ENCODE measurements at regions not wholly inside any gene's neighbourhood (a gene's known extent, or its start where the extent isn't known, plus 50 kb on each side); places are given as distances from the start of the nearest gene placed in this dataset.

DNA sequence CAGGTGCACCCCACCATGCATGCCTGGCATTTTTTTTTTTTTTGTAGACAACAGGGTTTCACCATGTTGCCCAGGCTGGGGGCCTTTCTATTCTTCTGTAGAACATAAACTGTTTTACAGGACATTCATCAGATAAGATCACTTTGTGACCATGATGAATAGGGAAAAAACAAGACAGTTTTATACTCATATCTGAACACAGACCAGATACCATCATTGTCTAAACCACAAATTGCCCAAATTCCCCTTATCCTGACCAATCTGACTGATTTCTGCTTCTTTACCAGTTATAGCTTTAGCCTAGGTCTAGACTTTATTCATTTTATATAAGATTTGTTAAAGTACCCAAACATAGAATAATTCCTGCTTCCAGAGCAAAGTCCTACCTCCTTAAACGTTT, 1699.3 kb upstream of the TMEFF2 start:
- 51% methylated on average over 1 of the region's 1 CpG for WGBS
- no peaks in the 10 kb centered on the region for H3K4me1 ChIP-seq (ENCODE audit: control insufficient read depth, insufficient read depth, low read length)
- no peaks in the 10 kb centered on the region for H3K9me3 ChIP-seq (ENCODE audit: control insufficient read depth, low read length)
- intact Hi-C loops (cut with DNase I) = no loop called here
- no peak for DNase-seq
- H3K27ac ChIP-seq (ENCODE audit: low read length) = no peak overlapping the region
- no peak overlapping the region for H3K4me3 ChIP-seq (ENCODE audit: low read length)
- H3K27me3 ChIP-seq (ENCODE audit: control insufficient read depth, insufficient read depth) = no peaks in the 10 kb centered on the region
- ATAC-seq = no peak

DNA sequence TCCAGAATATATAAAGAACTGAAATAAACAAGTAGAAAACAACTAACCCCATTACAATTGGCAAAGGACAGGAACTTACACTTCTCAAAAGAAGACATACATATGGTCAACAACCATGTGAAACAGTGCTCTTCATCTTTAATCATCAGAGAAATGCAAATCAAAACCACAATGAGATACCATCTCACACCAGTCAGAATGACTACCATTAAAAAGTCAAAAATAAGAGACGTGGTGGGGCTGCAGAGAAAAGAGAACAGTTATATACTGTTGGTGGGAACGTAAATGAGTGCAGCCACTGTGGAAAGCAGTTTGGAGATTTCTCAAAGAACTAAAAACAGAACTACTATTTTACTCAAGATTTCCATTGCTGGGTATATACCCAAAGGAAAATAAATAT, 1696.3 kb upstream of the TMEFF2 start:
- DNase-seq (no peak), ATAC-seq (no peak)

DNA sequence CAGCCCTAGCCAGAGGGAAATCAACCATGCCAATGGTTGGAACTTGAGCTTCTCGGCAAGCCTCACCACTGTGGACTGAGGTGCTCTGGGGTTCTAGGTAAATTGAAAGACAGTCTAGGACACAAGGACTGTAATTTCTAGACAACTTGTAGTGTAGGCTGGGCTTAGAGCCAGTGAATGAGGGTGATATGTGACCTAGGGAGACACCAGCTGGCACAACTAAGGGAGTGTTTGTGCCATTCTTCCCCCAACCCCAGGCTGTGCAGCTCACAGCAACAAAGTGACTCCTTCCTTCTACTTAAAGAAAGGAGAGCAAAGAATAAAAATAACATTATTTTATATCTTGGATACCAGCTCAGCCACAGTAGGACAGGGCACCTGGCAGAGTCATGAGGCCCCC, 1690.7 kb upstream of the TMEFF2 start:
- no peaks in the 10 kb centered on the region for H3K9me3 ChIP-seq (ENCODE audit: control insufficient read depth, low read length)
- no peak overlapping the region for H3K27ac ChIP-seq (ENCODE audit: low read length)
- ATAC-seq (no peak), DNase-seq (no peak)
- no peaks in the 10 kb centered on the region for H3K27me3 ChIP-seq (ENCODE audit: control insufficient read depth, insufficient read depth)
- intact Hi-C loops (cut with DNase I) = no loop called here
- H3K4me1 ChIP-seq (ENCODE audit: control insufficient read depth, insufficient read depth, low read length) = no peaks in the 10 kb centered on the region
- 96% methylated on average over 1 of the region's 1 CpG for WGBS
- no peak overlapping the region for H3K4me3 ChIP-seq (ENCODE audit: low read length)

More for the DNA sequence above, 1696.3 kb upstream of the TMEFF2 start:
- no peak overlapping the region for H3K4me3 ChIP-seq (ENCODE audit: low read length)
- H3K9me3 ChIP-seq (ENCODE audit: control insufficient read depth, low read length) = no peaks in the 10 kb centered on the region
- no peaks in the 10 kb centered on the region for H3K4me1 ChIP-seq (ENCODE audit: control insufficient read depth, insufficient read depth, low read length)
- intact Hi-C loops (cut with DNase I) = no loop called here
- 72% methylated on average over 2 of the region's 2 CpGs for WGBS
- no peak overlapping the region for H3K27ac ChIP-seq (ENCODE audit: low read length)
- no peaks in the 10 kb centered on the region for H3K27me3 ChIP-seq (ENCODE audit: control insufficient read depth, insufficient read depth)

- H3K4me3 ChIP-seq (ENCODE audit: low read length) = no peak overlapping the region
- H3K4me1 ChIP-seq (ENCODE audit: control insufficient read depth, insufficient read depth, low read length) = no peaks in the 10 kb centered on the region
- intact Hi-C loops (cut with DNase I) = no loop called here
- H3K27ac ChIP-seq (ENCODE audit: low read length) = no peak overlapping the region
- ATAC-seq (no peak), DNase-seq (no peak)
- H3K27me3 ChIP-seq (ENCODE audit: control insufficient read depth, insufficient read depth) = no peaks in the 10 kb centered on the region
- no peaks in the 10 kb centered on the region for H3K9me3 ChIP-seq (ENCODE audit: control insufficient read depth, low read length)
Observed at GRCh38 chr2:193883820-193884219, 1689.1 kb upstream of the TMEFF2 start.

DNA sequence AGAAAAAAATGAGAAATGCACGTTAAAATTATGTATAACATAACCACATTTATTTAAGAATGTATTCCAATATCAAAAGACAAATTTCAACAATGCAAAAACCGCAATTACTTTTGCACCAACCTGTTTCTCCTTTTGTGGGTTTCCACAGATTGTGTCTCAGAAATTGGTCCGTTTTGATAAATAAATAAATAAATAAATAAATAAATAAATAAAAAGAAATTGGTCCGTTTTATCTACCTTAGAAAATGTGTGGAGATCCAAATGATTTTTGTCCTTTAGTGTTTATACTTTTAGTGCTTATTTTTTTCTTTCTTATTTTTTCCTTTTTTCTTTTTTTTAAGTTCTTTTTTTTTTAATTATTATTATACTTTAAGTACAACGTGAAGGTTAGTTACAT, 1682.2 kb upstream of the TMEFF2 start:
- Histone ChIP-seq H3K4me3 (ENCODE audit: low read length) (no peak overlapping the region), H3K4me1 (ENCODE audit: control insufficient read depth, insufficient read depth, low read length) (no peaks in the 10 kb centered on the region), H3K27me3 (ENCODE audit: control insufficient read depth, insufficient read depth) (no peaks in the 10 kb centered on the region), H3K27ac (ENCODE audit: low read length) (no peak overlapping the region), H3K9me3 (ENCODE audit: control insufficient read depth, low read length) (no peaks in the 10 kb centered on the region)
- intact Hi-C loops (cut with DNase I) = no loop called here
- DNase-seq = no peak
- WGBS = 90% methylated on average over 5 of the region's 5 CpGs
- no peak for ATAC-seq

- Histone ChIP-seq H3K4me1 (ENCODE audit: control insufficient read depth, insufficient read depth, low read length) (no peaks in the 10 kb centered on the region), H3K9me3 (ENCODE audit: control insufficient read depth, low read length) (no peaks in the 10 kb centered on the region), H3K27ac (ENCODE audit: low read length) (no peak overlapping the region), H3K27me3 (ENCODE audit: control insufficient read depth, insufficient read depth) (no peaks in the 10 kb centered on the region), H3K4me3 (ENCODE audit: low read length) (no peak overlapping the region)
- intact Hi-C loops (cut with DNase I) = no loop called here
- 32% methylated on average over 4 of the region's 4 CpGs for WGBS
- ATAC-seq (no peak), DNase-seq (no peak)
Observed at GRCh38 chr2:193869564-193869963, 1674.8 kb upstream of the TMEFF2 start.

GRCh38 chr2:193868833-193869232, 1674.1 kb upstream of the TMEFF2 start:
- DNase-seq (peak in 1 of 3 donors; percentile 28), ATAC-seq (no peak)
- Histone ChIP-seq H3K27me3 (ENCODE audit: control insufficient read depth, insufficient read depth) (no peaks in the 10 kb centered on the region), H3K4me3 (ENCODE audit: low read length) (no peak overlapping the region), H3K9me3 (ENCODE audit: control insufficient read depth, low read length) (no peaks in the 10 kb centered on the region), H3K4me1 (ENCODE audit: control insufficient read depth, insufficient read depth, low read length) (no peaks in the 10 kb centered on the region), H3K27ac (ENCODE audit: low read length) (no peak overlapping the region)
- intact Hi-C loops (cut with DNase I) = no loop called here
- WGBS = 80% methylated on average over 9 of the region's 9 CpGs

DNA sequence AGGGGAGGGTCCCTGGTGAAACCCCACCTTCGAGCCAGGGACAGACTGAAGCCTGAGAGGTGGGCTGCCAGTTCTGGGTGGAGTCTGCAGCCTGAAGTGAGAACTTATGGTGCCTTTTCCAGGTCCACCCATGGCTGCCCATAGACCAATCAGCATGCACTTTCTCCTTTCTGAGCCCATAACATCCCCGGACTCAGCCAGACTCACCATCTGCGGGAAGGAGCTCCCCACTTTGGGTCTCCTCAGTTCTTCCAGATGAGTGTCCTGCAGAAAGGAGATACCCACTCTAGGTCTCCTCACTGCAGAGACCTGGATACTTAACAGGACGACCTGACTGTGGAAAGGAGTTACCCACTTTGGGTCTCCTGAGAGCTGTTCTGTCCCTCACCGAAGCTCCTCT, 1673.4 kb upstream of the TMEFF2 start:
- ATAC-seq = no peak

DNA sequence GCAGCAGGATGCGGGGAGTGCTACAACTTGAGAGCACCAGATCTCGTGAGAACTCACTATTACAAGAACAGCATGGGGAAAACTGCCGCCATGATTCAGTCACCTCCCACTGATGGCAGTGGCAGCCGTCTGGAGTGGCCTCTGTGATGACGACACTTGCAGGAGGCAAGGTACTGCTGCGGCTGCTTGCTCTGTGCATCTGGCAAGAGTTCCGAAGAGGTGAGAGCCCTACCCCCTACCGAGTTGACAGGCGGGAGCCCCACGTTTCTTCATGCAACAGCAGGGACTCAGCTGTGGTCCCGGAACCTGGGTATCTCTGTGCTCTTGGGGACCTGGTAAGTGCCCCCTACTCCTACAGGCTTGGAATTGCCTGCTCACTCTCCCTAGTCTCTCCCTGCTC, 1672.7 kb upstream of the TMEFF2 start:
- ATAC-seq = no peak
- Histone ChIP-seq H3K9me3 (ENCODE audit: control insufficient read depth, low read length) (no peaks in the 10 kb centered on the region), H3K4me3 (ENCODE audit: low read length) (no peak overlapping the region), H3K4me1 (ENCODE audit: control insufficient read depth, insufficient read depth, low read length) (no peaks in the 10 kb centered on the region), H3K27ac (ENCODE audit: low read length) (no peak overlapping the region), H3K27me3 (ENCODE audit: control insufficient read depth, insufficient read depth) (no peaks in the 10 kb centered on the region)
- no peak for DNase-seq
- WGBS = 88% methylated on average over 11 of the region's 11 CpGs
- intact Hi-C loops (cut with DNase I) = no loop called here

More for the DNA sequence above, 1673.4 kb upstream of the TMEFF2 start:
- no peaks in the 10 kb centered on the region for H3K27me3 ChIP-seq (ENCODE audit: control insufficient read depth, insufficient read depth)
- WGBS = 78% methylated on average over 5 of the region's 5 CpGs
- H3K4me3 ChIP-seq (ENCODE audit: low read length) = no peak overlapping the region
- H3K27ac ChIP-seq (ENCODE audit: low read length) = no peak overlapping the region
- H3K9me3 ChIP-seq (ENCODE audit: control insufficient read depth, low read length) = no peaks in the 10 kb centered on the region
- no peak for DNase-seq
- H3K4me1 ChIP-seq (ENCODE audit: control insufficient read depth, insufficient read depth, low read length) = no peaks in the 10 kb centered on the region
- intact Hi-C loops (cut with DNase I) = no loop called here

- intact Hi-C loops (cut with DNase I) = no loop called here
- DNase-seq (no peak), ATAC-seq (no peak)
- H3K4me1 ChIP-seq (ENCODE audit: control insufficient read depth, insufficient read depth, low read length) = no peaks in the 10 kb centered on the region
- H3K4me3 ChIP-seq (ENCODE audit: low read length) = no peak overlapping the region
- H3K27ac ChIP-seq (ENCODE audit: low read length) = no peak overlapping the region
- H3K9me3 ChIP-seq (ENCODE audit: control insufficient read depth, low read length) = no peaks in the 10 kb centered on the region
- H3K27me3 ChIP-seq (ENCODE audit: control insufficient read depth, insufficient read depth) = no peaks in the 10 kb centered on the region
Observed at GRCh38 chr2:193861557-193861956, 1666.8 kb upstream of the TMEFF2 start.

GRCh38 chr2:193847991-193848390, 1653.3 kb upstream of the TMEFF2 start:
- Histone ChIP-seq H3K4me3 (ENCODE audit: low read length) (no peak overlapping the region), H3K27me3 (ENCODE audit: control insufficient read depth, insufficient read depth) (no peaks in the 10 kb centered on the region), H3K27ac (ENCODE audit: low read length) (no peak overlapping the region), H3K4me1 (ENCODE audit: control insufficient read depth, insufficient read depth, low read length) (no peaks in the 10 kb centered on the region), H3K9me3 (ENCODE audit: control insufficient read depth, low read length) (no peaks in the 10 kb centered on the region)
- intact Hi-C loops (cut with DNase I) = no loop called here
- ATAC-seq (no peak), DNase-seq (no peak)
- WGBS = 91% methylated on average over 6 of the region's 6 CpGs

- H3K27me3 ChIP-seq (ENCODE audit: control insufficient read depth, insufficient read depth) = no peaks in the 10 kb centered on the region
- H3K4me3 ChIP-seq (ENCODE audit: low read length) = no peak overlapping the region
- no peaks in the 10 kb centered on the region for H3K4me1 ChIP-seq (ENCODE audit: control insufficient read depth, insufficient read depth, low read length)
- intact Hi-C loops (cut with DNase I) = no loop called here
- H3K27ac ChIP-seq (ENCODE audit: low read length) = no peak overlapping the region
- H3K9me3 ChIP-seq (ENCODE audit: control insufficient read depth, low read length) = no peaks in the 10 kb centered on the region
- DNase-seq = no peak
- 60% methylated on average over 3 of the region's 3 CpGs for WGBS
- ATAC-seq = no peak
Observed at GRCh38 chr2:193847130-193847529, 1652.4 kb upstream of the TMEFF2 start.
